AG10803 (cell line): ENCODE measurements at regions not wholly inside any gene's neighbourhood (a gene's known extent, or its start where the extent isn't known, plus 50 kb on each side); places are given as distances from the start of the nearest gene placed in this dataset.
"Not testable (repeated sequence)": the region's sequence is repeated elsewhere in the genome, so short reads cannot be mapped to it uniquely, and the experiment has no call there.

Experiments
- DNase-seq: peaks from one replicate; pipeline ENCODE4 v3.0.0; 2010; ENCODE audit warnings: low read depth
- H3K4me3 ChIP-seq: 2 replicates; pipeline ENCODE4 v1.5.1; 2011; ENCODE audit warnings: mild to moderate bottlenecking, low read length, control low read depth
- CTCF ChIP-seq: conservative IDR thresholded peaks from 2 replicates; pipeline ENCODE4 v1.5.1; 2011; ENCODE audit warnings: mild to moderate bottlenecking, low read length, control low read depth, inconsistent platforms

GRCh38 chr1:163574119-163574518 lies 252.4 kb downstream of the NUF2 start:
- H3K4me3 ChIP-seq, result no peak overlapping the region
- TF ChIP-seq CTCF, result no peak
- no peak for DNase-seq

- no peak for TF ChIP-seq CTCF
- DNase-seq, result no peak
- no peak overlapping the region for H3K4me3 ChIP-seq
Measured at GRCh38 chr1:163580926-163581325, 259.2 kb downstream of the NUF2 start.

GRCh38 chr1:163583661-163584181 lies 262.0 kb downstream of the NUF2 start:
- no peak for TF ChIP-seq CTCF
- DNase-seq, result no peak
- H3K4me3 ChIP-seq, result no peak overlapping the region

GRCh38 chr1:163585796-163586195 lies 264.0 kb downstream of the NUF2 start:
- no peak for DNase-seq
- no peak for TF ChIP-seq CTCF
- H3K4me3 ChIP-seq, result no peak overlapping the region

- H3K4me3 ChIP-seq, result no peak overlapping the region
- TF ChIP-seq CTCF, result no peak
- DNase-seq, result no peak
Measured at GRCh38 chr1:163588796-163589195, 267.0 kb downstream of the NUF2 start.

GRCh38 chr1:163589735-163590134 lies 268.0 kb downstream of the NUF2 start:
- DNase-seq, result no peak
- H3K4me3 ChIP-seq, result no peak overlapping the region
- no peak for TF ChIP-seq CTCF

GRCh38 chr1:163591131-163591530 lies 269.4 kb downstream of the NUF2 start:
- not testable (repeated sequence) for DNase-seq, H3K4me3 ChIP-seq

GRCh38 chr1:163592623-163593022 lies 270.9 kb downstream of the NUF2 start:
- not testable (repeated sequence) for H3K4me3 ChIP-seq, DNase-seq

- H3K4me3 ChIP-seq, DNase-seq: not testable (repeated sequence)
Measured at GRCh38 chr1:163596106-163596505, 274.4 kb downstream of the NUF2 start.
